ENCODE measurements at regions not wholly inside any gene's neighbourhood (a gene's known extent, or its start where the extent isn't known, plus 50 kb on each side); places are given as distances from the start of the nearest gene placed in this dataset.

GRCh38 chr1:209134001-209134400 is 449.5 kb upstream of the CAMK1G start:
- WGBS, 2 donors: 71 to 83% methylated on average over 5 of the region's 5 CpGs
- TF ChIP-seq, protein P1, sequence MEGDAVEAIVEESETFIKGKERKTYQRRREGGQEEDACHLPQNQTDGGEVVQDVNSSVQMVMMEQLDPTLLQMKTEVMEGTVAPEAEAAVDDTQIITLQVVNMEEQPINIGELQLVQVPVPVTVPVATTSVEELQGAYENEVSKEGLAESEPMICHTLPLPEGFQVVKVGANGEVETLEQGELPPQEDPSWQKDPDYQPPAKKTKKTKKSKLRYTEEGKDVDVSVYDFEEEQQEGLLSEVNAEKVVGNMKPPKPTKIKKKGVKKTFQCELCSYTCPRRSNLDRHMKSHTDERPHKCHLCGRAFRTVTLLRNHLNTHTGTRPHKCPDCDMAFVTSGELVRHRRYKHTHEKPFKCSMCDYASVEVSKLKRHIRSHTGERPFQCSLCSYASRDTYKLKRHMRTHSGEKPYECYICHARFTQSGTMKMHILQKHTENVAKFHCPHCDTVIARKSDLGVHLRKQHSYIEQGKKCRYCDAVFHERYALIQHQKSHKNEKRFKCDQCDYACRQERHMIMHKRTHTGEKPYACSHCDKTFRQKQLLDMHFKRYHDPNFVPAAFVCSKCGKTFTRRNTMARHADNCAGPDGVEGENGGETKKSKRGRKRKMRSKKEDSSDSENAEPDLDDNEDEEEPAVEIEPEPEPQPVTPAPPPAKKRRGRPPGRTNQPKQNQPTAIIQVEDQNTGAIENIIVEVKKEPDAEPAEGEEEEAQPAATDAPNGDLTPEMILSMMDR (IDR thresholded peaks at IDR 0.05): no peak
- no peak for TF ChIP-seq POLR2A (IDR thresholded peaks at IDR 0.05)
- intact Hi-C loops (cut with DNase I; ENCODE audit: low total_unique reads): no loop called here
- no peak for DNase-seq (ENCODE audit: low spot score in 2 of 2)
- no peak overlapping the region for H3K4me3 ChIP-seq (ENCODE audit: low read depth, poor library complexity, severe bottlenecking)

DNA sequence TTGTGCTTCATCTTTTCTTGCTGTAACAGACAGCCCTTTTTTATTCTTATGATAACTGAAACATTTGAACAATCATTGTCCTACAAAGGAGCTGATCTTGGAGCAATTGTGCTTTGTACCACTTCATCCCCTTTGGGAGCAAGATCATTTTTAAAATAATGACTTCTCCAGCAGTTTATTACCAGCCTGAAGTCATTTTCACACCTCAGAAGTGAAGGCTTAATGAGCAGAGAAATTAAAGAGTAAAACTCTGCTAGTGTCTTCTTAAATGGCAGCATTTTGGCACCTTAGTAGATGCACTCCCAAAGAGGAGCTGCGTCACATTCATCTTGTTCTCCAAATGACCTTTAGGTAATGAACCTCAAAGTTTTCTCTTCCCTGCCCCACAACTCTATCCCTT is 439.6 kb upstream of the CAMK1G start:
- intact Hi-C loops (cut with DNase I; ENCODE audit: low total_unique reads): no loop called here
- 88 to 91% methylated on average over 1 of the region's 1 CpG for WGBS, 2 donors
- H3K4me3 ChIP-seq (ENCODE audit: low read depth, poor library complexity, severe bottlenecking): no peak overlapping the region
- no peak for DNase-seq (ENCODE audit: low spot score in 2 of 2)
- TF ChIP-seq, protein P1 (IDR thresholded peaks at IDR 0.05): no peak
- no peak for TF ChIP-seq POLR2A (IDR thresholded peaks at IDR 0.05)

GRCh38 chr1:209150114-209150513 is 433.4 kb upstream of the CAMK1G start:
- intact Hi-C loops (cut with DNase I; ENCODE audit: low total_unique reads): no loop called here
- WGBS, 2 donors: 9 to 33% methylated on average over 3 of the region's 3 CpGs
- no peak for DNase-seq (ENCODE audit: low spot score in 2 of 2)
- TF ChIP-seq POLR2A (IDR thresholded peaks at IDR 0.05): no peak
- TF ChIP-seq, protein P1 (IDR thresholded peaks at IDR 0.05): no peak
- no peak overlapping the region for H3K4me3 ChIP-seq (ENCODE audit: low read depth, poor library complexity, severe bottlenecking)

DNA sequence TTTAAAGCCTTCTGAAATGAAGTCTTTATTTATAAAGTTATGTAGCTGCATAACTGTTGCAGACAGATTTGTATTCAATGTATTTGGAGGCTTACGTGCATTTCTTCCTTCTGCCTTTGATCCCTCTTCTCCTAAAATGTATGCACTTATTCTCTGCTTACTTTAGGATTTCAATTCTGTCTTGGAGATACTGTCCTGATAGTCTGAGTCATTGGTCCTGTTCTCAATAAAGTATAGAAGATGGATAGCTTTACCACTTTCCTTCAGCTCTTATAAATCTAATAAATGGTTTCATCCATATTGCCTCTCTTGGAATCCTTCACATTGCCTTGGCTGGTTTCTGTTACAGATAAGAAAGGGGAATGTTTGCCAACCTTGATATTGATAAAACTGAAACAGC is 430.1 kb upstream of the CAMK1G start:
- intact Hi-C loops (cut with DNase I; ENCODE audit: low total_unique reads): no loop called here
- no peak for TF ChIP-seq POLR2A (IDR thresholded peaks at IDR 0.05)
- TF ChIP-seq, protein P1 (IDR thresholded peaks at IDR 0.05): no peak
- WGBS, 2 donors: 62 to 65% methylated on average over 1 of the region's 1 CpG
- no peak for DNase-seq (ENCODE audit: low spot score in 2 of 2)
- no peak overlapping the region for H3K4me3 ChIP-seq (ENCODE audit: low read depth, poor library complexity, severe bottlenecking)

DNA sequence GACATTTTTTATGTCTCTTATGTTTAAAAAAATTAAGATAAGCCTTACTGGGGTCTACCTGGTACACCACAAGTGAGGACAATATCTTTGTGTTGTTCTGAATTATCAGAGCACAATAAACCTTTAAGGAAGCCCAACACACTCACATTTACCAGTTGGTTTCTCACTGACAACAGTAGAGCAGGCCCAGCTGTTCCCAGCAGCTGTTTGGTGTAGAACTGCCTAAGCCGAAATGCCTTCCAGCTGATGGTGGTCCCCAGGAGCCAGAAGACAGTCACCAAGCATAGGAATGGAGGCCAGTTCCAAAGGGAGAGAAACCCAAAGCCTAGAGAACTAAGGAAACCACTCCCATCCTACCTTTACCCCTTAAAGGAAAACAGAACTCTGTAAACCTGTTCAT is 428.6 kb upstream of the CAMK1G start:
- WGBS, 2 donors: 23 to 40% methylated on average over 1 of the region's 1 CpG
- no peak for DNase-seq (ENCODE audit: low spot score in 2 of 2)
- TF ChIP-seq, protein P1 (IDR thresholded peaks at IDR 0.05): no peak
- TF ChIP-seq POLR2A (IDR thresholded peaks at IDR 0.05): no peak

DNA sequence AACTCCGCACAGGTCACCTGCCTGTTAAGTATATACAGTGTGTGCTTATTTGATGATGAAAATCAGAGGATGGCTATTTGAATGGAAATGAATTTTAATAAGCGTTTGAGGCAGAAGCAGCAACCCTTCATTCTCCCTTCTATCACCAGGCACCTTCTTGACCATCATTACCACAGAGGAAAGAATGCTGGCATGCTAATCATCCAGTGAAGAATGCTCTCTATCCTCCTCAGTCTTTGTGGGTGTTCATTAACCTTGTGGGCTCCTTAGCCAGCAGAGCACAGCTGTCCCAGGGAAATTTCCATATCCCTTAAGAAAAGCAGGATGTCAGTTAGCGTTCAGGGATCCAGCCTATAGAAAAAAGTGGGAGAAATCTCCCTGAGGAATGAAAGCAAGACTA is 428.0 kb upstream of the CAMK1G start:
- no peak for DNase-seq (ENCODE audit: low spot score in 2 of 2)
- no peak for TF ChIP-seq POLR2A (IDR thresholded peaks at IDR 0.05)
- TF ChIP-seq, protein P1 (IDR thresholded peaks at IDR 0.05): no peak
- intact Hi-C loops (cut with DNase I; ENCODE audit: low total_unique reads): no loop called here
- no peak overlapping the region for H3K4me3 ChIP-seq (ENCODE audit: low read depth, poor library complexity, severe bottlenecking)
- 63 to 68% methylated on average over 3 of the region's 3 CpGs for WGBS, 2 donors

More for the DNA sequence above, 428.6 kb upstream of the CAMK1G start:
- no peak overlapping the region for H3K4me3 ChIP-seq (ENCODE audit: low read depth, poor library complexity, severe bottlenecking)
- intact Hi-C loops (cut with DNase I; ENCODE audit: low total_unique reads): no loop called here

Measured in lower leg skin (tissue), 4 donors.